GM18498 (cell line): ENCODE measurements at regions not wholly inside any gene's neighbourhood (a gene's known extent, or its start where the extent isn't known, plus 50 kb on each side); places are given as distances from the start of the nearest gene placed in this dataset.

Experiments
- ATAC-seq: cut with Tn5 transposase; IDR thresholded peaks from one replicate; pipeline ENCODE4 v1.9.1; 2021; ENCODE audit warnings: mild to moderate bottlenecking, moderate library complexity; ENCODE audit not compliant: unreplicated experiment

DNA sequence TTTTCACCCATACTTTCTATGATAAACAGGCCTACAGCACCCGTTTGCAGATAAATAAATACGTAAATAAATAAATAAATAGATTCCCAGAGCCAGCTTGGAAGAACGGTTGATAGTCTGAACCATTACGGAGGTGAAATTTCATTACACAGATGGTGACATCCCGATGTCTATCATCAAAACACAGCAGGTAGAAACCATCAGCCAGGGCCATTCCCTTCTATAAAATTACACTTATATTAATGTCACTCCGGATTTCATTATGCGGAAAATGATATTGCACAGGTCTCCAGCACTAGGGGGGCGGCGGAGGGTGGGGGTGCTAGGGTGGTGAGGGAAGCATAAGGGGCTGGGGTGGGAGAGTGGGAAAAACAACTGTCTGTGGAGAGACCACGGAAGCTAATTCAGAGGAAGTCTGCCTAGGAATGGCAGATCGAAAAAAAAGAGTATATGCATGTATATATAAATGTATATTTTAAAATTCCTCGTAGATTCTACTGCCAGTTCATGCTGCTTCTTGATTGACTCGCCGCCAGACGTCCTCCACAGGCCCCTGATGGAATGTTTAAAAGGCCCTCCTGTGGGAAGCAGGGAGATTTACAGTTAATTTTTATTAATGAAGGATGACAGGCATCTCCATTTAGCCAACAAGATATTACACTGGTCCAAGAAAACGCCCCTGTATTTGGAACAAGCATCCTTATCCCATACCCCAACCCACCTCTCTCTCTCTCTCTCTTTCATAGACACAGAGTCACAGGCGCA lies 1906.0 kb upstream of the PIK3C3 start:
- ATAC-seq: no peak

DNA sequence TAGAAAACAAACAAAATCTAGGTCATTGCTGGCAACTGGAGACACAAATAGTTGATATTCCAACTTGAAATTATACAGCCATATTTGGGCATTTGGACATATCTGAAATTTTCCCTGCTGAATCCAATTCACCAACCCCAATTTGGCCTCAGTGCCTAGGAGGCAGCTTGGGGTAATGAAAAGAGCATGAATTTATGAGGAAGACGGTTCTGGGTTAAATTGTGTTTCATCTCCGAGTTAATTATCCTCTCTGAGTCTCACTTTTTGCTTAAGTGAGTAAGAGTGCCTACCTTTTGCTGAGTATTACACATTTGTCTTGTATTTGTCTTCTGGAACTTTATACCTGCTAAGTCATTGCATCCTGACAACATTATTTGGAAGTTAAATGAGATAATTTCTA lies 1906.8 kb upstream of the PIK3C3 start:
- no peak for ATAC-seq

DNA sequence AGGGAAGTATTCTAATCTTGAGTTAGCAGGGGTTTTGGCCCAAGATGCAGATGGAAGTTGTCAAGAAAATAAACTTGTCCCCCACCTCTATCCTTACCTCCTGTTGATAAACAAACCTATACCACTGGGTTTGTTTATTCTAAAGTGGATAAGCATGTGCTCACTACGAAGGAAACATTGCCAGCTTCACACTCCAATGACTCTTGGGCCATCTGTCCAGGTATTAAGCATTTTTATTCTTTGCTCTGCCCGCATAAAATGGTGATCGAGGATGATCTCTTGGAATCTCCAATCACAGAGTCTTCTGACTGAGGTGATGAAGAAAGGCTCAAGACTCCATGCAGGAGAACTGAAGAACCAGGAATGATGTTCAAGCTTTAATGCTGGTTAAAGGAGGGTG lies 1908.4 kb upstream of the PIK3C3 start:
- ATAC-seq: no peak

DNA sequence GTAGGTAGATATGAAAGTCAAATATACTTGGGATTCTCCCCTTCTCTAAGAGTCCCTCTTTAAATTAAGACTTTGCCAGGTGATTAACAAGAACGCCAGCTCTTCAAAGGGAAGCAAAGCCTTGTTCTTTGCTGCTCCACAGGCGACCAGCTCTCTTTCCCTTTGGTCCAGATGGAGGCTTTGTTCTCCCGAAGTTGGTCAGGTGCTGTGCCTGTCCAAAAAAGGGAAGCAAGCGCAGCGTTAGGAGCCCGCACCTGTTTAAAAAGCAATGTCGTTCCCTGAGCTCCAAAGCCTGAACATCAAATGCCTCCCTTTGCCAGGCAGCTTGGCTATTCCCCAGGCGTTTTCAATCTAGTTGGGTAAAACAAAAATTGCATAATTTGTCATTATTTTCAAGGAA lies 1913.1 kb upstream of the PIK3C3 start:
- ATAC-seq: no peak

DNA sequence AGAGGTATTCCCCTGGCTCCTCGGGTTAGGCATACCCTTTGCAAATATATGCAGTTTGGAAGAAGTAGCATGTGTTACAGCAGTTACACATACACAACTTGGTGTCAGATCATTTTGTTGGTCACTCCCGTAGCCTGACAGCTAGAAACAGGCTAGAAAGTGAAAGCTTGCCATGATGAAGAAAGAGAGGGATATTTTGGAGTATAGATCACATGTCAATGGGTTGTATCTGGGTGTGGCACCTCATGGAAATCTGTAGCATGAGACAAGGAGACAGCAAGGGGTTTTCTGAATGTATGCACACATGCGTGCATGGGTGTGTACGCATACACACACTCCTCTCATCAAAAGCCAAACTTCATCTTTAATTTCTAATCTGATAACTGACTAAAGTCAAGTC lies 1914.5 kb upstream of the PIK3C3 start:
- ATAC-seq: no peak

DNA sequence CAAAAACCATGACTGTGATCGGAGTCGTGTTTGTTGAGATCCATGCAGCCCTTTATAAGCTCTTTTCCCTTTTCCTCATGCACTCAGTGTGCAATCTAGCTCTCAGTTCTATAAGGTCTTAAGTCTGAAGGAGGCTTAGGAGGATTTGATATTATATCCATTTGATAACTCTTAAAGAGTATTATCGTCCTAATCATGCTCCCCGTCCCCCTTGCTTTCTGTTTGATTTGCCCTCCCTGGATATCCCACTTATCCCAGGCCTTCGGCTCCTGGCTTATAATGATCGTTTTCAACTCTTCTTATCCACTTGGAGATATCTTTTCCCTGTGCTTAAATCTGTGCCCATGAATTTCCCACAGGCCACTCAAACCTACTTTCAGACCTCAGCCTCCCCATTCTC lies 1917.7 kb upstream of the PIK3C3 start:
- no peak for ATAC-seq

DNA sequence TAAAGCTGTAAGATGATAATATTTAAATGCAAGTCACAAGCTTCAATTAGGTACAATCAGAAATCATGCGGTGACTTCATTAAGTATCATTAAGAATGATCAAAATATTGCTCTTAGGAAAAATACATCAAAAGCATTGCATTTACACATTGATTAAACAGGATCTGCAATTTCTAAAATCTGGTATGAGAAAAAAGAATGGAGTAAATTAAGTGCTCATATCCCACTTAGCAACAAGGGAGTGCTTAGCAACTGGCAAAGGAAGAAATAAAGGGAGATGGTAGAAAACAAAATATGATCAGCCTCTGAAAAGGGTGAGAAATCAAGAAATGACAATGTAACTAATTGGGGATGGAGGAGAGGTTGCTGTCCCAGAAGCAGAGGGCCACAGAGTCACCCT lies 1918.2 kb upstream of the PIK3C3 start:
- no peak for ATAC-seq

DNA sequence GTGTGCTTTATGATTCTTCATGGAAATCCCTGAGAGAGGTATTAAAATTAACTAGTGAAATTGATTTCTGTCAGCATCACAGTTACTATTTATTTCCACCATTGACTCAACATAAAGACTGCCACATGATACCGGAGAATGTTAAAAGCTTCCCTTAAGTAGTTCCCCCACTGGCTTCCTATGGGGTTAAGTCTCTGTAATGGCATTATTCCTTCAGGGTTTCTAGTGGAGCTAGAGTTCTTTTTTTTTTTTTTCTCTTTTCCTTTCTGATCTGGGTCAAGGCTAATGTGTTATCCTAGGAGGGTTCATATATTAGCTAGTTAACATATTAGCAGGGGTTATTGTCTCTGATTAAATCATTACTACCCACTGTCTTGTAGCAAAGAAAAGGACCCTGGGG lies 1919.1 kb upstream of the PIK3C3 start:
- ATAC-seq: no peak

DNA sequence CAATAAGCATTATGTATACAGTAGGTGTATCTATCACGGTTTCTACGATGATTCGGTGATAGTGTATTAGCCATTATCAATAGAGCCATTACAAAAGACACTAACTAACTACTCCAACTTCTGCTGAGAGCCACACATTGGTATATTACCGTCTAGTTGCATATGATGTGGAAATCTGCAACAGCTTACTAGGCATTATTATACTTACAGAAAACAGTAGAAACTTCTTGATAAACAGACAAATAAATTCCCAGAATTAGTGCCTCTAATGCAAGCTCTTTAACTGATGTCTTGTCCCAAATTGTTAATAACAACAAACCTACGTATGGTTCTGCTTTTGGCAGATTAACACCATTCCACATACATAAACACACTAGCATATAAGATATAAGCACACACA lies 1923.0 kb upstream of the PIK3C3 start:
- ATAC-seq: no peak

DNA sequence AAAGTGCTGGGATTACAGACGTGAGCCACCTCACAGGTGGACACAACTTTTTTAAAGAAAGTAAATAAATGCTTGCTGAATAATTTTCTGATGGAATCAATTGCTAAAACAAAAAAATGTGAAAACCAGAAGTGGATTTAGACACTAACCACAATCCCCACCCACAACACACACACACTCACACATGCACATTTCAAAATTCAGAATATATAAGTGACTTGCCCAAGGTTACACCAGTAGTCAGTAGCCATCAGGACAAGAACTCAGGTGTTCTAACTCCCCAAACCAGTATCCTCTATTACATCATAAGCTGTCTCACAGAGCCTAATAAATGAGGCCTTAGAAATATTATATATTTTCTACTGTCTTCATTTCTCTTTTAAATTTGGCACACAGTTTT lies 1923.6 kb upstream of the PIK3C3 start:
- no peak for ATAC-seq

DNA sequence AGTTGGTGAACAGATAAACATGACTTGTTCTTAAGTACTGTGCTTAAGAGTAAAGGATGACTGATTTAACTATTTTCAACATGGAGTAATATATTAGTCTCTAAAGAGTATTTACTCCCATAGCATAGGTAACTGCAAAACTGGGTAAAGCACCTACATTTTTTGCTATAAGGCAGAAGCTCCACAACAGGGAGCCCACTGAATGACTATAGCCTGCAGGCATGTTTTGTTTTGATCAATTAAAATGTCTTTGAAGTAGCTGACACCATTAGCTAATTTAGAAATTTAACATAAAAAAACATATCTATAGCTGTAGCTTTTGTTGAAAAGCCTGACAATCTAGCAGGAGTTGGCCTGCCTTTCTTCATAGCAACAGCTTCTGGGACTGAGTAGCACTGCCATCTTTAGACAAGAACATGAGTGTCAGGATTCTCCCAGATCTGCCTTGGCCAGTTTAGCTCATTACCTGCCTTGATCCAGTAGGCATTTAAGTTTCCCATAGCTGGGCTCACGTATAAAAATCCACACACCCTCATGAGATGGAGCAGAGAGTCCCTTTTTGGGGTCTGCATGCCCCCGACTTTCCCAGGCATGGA lies 1935.1 kb upstream of the PIK3C3 start:
- no peak for ATAC-seq

DNA sequence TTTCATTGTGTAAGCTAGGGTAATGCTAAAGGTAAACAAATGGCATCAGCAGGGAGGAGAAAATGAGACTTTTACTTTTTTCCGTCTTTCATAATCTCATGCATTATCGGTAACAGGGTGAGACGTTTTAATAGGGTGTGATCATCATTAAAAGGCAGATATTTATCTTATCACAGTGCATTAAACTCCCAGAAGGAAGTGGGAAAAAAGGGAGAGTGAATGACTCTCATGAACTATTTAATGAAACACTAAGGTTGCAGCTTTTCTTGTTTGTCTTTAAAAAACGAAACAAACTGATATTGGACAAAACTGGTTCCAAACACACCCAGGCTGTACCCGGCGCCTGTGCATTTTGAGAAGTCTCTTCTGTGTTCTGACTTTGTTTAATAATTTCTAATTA lies 1936.8 kb upstream of the PIK3C3 start:
- ATAC-seq: no peak

DNA sequence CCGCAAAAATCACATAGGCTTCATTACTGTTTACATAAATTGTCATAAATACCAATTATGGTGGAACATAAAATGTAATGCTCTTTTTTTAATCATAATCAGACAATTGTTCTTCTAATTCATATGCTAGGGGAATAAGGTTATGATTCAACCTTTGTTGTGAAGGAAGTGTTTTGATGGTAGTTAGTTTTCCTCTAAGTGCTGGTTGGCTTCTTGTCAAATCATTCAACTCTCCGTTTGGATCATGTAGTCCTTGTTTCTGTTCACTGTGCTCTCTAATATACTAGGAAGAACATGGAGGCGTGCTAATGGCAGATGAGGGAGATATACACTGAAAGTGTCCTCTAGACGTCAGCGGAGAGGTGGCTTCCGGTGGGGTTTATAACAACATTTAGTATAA lies 1938.0 kb upstream of the PIK3C3 start:
- ATAC-seq: no peak

DNA sequence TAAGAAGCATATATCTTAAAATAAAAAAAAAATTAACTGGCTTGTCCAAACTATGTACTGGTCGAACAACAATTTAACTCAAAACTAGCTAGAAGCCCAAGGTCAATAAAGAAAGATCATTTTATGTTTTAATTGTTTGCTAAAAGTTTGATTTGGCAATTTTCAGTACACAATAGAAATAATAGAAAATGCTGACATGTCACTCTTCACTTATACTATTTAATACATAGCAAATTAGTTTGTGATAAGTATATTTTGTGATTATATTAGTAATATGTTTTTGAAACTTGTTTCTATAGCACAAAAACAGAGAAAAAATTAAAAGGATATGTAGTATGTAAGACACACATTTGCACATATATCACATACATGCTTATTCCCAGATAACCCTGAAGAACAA lies 1938.6 kb upstream of the PIK3C3 start:
- no peak for ATAC-seq

DNA sequence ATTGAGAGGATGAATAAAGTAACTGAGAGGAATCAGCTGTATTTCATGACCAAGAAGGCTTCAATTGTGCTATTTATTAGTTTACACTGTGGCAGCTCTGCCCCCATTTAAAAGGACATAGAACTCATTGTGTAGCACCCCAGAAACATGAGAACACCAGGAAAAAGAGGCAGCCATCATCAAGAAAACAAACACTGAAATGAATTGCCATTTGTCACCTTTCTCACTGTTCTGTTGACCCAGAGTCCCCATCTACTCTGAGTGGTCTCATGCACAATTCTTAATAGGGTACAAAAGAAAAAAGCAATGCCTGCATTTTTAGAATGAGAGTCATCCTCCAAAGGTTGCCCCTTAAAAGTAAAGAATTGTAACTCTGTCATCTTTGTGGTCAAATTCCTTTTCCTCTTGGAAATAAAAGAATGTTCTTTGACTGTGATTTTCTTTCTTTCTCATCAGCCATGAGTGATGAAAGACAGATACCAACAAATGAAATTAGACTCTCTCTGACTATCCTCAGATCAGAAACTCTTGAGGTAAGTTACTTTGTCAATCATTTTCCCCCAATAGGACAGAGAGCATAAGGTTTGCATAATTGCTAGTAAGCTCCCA lies 1941.9 kb upstream of the PIK3C3 start:
- ATAC-seq: no peak

DNA sequence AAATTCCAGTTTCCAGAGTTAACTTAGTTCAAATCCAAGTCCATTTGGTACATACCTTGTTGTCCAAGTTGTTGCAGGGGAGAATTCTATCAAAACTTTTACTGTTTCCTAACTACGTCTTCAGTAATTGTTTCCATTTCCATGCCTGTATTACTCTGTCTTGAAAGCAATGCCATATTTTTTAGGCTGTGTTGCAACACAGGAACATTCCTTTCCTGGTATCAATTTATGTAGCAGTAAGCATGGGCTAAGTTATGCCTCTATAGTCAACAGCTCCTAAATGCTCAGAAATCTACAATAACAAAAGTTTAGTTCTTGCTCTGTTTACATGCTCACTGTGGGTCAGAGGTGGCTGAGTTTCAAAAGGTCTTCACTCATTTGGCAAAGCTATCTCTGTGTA lies 1943.8 kb upstream of the PIK3C3 start:
- ATAC-seq: no peak

DNA sequence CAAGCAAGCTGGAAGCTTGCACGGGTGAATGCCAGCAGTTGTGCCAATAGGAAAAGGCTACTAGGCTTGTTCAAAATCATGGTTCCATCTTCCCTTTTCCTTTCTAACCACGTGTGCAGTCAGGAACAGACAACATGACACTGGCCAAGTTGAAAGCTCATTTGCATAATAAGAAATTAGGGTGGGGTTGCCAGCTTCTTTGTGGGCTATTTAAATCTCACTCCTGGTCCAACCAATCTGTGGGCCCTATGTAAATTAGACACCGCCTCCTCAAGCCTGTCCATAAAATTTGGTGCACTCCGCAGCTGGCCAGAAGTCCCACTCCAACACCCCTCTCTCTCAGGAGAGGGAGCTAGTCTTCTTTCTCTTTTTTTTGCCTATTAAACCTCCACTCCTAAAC lies 1948.4 kb upstream of the PIK3C3 start:
- ATAC-seq: no peak

DNA sequence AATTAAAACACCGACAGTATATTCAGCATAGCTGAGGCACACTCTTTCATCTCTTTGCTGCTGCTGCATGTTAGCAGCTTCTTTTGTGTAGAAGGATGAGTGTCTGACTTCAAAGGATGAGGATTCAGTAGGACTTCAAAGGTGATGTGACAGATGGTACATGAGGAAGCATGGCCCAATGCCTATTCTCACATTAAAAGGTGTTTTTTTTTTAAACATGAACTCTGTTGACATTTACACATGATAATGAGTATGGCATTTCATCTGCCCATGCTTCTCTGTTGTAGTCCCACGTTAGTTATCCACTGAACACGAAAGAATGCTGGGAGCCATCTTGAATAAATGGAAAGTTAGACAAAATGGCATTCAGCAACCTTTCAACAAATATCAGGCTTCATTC lies 1950.8 kb upstream of the PIK3C3 start:
- ATAC-seq: no peak

DNA sequence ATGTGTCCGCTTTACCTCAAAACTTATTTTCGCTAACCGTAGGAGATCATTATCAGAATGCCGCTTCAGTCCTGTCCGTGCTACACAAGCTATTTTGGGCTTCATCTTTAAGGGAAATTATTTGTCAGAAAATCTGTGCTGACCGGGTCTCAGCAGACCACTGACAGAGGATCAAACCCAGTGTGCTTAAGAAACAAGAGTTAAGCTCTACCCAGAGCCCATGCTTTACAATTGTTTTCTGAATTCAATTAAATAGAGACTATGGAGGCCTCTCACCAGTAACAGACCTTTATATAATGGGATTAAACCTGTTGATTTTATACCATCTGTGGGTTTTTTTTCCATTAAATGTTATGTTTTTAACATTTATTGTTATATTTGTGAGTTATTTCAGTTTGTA lies 1956.7 kb upstream of the PIK3C3 start:
- ATAC-seq: no peak

DNA sequence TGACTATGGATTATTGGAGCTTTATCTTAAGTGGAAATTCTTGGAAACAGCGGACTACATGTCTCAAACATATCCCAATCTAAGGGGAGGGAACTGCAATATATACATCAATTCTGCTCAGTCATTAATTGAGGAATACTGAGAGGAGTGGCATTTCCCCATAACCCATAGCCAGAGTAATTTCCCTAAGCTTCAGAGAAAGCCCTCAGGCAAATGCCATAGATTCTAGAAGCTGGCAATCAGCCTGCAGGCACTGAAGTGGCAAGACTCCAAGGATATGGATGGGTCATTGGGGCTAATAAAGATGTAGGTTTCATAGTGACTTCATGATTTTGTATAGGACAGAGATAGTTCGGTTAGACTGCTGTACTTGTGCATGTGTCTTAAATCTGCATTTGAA lies 1960.5 kb upstream of the PIK3C3 start:
- no peak for ATAC-seq

DNA sequence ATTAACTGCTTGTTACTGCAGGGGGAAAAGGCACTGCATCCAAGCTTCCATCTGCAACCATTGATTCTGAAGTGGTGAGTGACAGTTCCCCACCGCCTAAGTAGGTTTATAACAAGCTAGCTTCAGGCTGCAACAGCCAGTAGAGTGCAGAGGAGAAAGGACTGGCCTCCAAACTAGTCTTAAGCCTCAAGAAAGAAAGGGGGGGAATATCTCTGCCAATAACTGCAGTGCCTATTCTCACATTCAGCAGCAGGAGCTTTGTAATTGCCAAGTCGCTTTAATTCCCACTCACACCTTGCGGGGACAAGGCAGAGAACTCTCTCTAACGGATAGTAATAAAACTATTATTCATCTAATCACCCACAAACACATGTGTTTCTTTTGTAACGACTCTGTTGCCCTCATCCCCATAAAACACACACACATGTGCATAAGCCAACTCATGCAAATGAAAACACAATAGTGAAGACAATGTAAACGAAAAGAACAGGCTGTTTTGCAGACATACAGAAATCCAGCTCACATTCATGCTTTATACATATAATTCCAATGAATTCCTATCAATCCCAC lies 1963.3 kb upstream of the PIK3C3 start:
- no peak for ATAC-seq

DNA sequence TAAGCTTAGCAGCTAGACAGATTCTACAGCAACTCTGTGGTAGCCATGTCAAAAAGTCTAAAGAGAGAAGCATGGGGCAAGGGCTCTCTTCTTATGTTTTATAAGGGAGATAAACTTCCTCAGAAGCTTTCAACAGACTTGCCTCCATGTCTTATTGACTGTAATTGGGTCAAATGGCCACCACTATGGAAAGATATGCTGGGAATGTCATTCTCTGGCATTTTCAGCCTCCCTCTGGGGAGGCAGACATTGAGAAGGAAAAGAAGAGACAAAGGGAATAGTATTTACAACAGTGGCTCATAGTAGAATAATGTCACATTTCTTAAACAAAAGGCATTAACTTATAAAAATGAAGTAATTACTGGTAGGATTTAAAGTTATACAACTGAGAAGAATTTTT lies 1964.5 kb upstream of the PIK3C3 start:
- ATAC-seq: no peak
